ENCODE measurements at regions not wholly inside any gene's neighbourhood (a gene's known extent, or its start where the extent isn't known, plus 50 kb on each side); places are given as distances from the start of the nearest gene placed in this dataset.

DNA sequence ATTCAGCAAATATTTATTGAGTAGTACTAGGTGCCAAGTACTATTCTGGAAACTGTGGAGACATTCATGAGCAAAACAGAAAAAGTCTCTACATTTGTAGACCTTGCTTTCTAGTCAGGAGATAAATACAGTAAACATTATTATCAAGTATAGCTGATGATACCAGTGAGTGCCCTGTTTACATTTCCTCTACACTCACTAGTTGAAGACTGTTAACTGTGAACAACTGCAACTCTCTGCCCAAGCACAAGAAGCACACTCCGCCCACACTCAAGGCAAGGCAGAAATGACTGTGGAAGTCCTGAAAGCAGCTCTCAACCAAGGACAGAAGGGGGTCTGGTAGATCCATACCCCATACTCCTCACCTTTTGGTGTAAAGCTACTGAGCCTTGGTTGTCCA lies 837.0 kb downstream of the DIAPH3 start:
- TF ChIP-seq, protein P1, sequence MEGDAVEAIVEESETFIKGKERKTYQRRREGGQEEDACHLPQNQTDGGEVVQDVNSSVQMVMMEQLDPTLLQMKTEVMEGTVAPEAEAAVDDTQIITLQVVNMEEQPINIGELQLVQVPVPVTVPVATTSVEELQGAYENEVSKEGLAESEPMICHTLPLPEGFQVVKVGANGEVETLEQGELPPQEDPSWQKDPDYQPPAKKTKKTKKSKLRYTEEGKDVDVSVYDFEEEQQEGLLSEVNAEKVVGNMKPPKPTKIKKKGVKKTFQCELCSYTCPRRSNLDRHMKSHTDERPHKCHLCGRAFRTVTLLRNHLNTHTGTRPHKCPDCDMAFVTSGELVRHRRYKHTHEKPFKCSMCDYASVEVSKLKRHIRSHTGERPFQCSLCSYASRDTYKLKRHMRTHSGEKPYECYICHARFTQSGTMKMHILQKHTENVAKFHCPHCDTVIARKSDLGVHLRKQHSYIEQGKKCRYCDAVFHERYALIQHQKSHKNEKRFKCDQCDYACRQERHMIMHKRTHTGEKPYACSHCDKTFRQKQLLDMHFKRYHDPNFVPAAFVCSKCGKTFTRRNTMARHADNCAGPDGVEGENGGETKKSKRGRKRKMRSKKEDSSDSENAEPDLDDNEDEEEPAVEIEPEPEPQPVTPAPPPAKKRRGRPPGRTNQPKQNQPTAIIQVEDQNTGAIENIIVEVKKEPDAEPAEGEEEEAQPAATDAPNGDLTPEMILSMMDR (IDR thresholded peaks at IDR 0.05) = no peak
- TF ChIP-seq RFX5 (IDR thresholded peaks at IDR 0.05; ENCODE audit: low read length) (no peak), JUND (IDR thresholded peaks at IDR 0.05) (no peak), NRF1 (IDR thresholded peaks at IDR 0.05; ENCODE audit: low read depth, low read length) (no peak)
